ENCODE measurements at regions not wholly inside any gene's neighbourhood (a gene's known extent, or its start where the extent isn't known, plus 50 kb on each side); places are given as distances from the start of the nearest gene placed in this dataset.

DNA sequence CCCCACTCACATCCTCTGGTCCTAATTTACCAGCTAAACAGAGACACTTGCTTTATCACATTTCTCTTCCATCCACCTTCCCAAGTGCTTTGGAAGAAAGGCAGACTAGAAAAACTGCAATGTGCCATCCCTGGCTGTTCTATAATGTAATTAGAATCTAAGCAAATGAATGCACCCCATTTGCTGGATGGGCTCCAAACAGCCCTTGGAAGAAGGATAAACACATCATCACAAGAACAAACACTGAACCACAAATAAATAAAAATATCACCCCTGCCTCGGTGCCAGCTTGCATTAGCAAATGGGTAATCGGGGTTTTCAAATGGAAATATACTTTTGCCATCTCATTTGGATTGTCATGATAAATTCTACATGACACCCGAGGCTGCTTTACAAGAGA is 296.6 kb upstream of the ISX start:
- no peak for TF ChIP-seq POLR2A (IDR thresholded peaks at IDR 0.05)
- TF ChIP-seq, protein P1, sequence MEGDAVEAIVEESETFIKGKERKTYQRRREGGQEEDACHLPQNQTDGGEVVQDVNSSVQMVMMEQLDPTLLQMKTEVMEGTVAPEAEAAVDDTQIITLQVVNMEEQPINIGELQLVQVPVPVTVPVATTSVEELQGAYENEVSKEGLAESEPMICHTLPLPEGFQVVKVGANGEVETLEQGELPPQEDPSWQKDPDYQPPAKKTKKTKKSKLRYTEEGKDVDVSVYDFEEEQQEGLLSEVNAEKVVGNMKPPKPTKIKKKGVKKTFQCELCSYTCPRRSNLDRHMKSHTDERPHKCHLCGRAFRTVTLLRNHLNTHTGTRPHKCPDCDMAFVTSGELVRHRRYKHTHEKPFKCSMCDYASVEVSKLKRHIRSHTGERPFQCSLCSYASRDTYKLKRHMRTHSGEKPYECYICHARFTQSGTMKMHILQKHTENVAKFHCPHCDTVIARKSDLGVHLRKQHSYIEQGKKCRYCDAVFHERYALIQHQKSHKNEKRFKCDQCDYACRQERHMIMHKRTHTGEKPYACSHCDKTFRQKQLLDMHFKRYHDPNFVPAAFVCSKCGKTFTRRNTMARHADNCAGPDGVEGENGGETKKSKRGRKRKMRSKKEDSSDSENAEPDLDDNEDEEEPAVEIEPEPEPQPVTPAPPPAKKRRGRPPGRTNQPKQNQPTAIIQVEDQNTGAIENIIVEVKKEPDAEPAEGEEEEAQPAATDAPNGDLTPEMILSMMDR (IDR thresholded peaks at IDR 0.05): no peak
- TF ChIP-seq EP300 (IDR thresholded peaks at IDR 0.05): no peak

Measured in ovary (tissue), 3 donors.